ENCODE measurements at regions not wholly inside any gene's neighbourhood (a gene's known extent, or its start where the extent isn't known, plus 50 kb on each side); places are given as distances from the start of the nearest gene placed in this dataset.

GRCh38 chr13:106377931-106378662 is 157.4 kb downstream of the EFNB2 start:
- TF ChIP-seq EZH2 (IDR thresholded peaks at IDR 0.05; ENCODE audit: insufficient read depth, poor library complexity, severe bottlenecking) (no peak), EZH2phosphoT487 (IDR thresholded peaks at IDR 0.05; ENCODE audit: insufficient read depth, low read depth) (no peak)
